ENCODE measurements at regions not wholly inside any gene's neighbourhood (a gene's known extent, or its start where the extent isn't known, plus 50 kb on each side); places are given as distances from the start of the nearest gene placed in this dataset.

- Histone ChIP-seq H3K79me2 (ENCODE audit: control insufficient read depth, insufficient read depth, low read length) (no peaks in the 10 kb centered on the region), H3K4me1 (replicated peaks in 1 of 2; ENCODE audit: control insufficient read depth in 2 of 2, insufficient read depth in 2 of 2, low read length in 2 of 2) (no peaks in the 10 kb centered on the region; a peak in 1 of 5 replicates), H3K9ac (ENCODE audit: insufficient read depth in 1 of 2, low read depth in 2 of 2, low read length in 2 of 2) (no peak overlapping the region), H3K4me2 (ENCODE audit: insufficient read depth, low read length) (no peak overlapping the region), H2AFZ (ENCODE audit: low read depth, low read length) (no peak overlapping the region), H3K27me3 (ENCODE audit: control insufficient read depth in 2 of 2, insufficient read depth in 2 of 2, low read length in 2 of 2) (no peaks in the 10 kb centered on the region; a peak in 1 of 5 replicates), H3K36me3 (ENCODE audit: control insufficient read depth, insufficient read depth, low read length) (no peaks in the 10 kb centered on the region), H3K4me3 (no peak overlapping the region), H3K9me1 (ENCODE audit: control insufficient read depth, insufficient read depth, low read length) (no peaks in the 10 kb centered on the region), H3K9me3 (replicated peaks; ENCODE audit: control insufficient read depth, insufficient read depth, low read depth, low read length) (no peaks in the 10 kb centered on the region), H4K20me1 (replicated peaks; ENCODE audit: control insufficient read depth, insufficient read depth, low read length) (no peaks in the 10 kb centered on the region), H3K27ac (ENCODE audit: extremely low read depth, low read depth, low read length) (no peak overlapping the region)
- intact Hi-C loops (cut with micrococcal nuclease), result no loop called here
- ATAC-seq (no peak), FAIRE-seq (no peak), DNase-seq (ENCODE audit: extremely low read depth in 1 of 4, low spot score in 3 of 4) (no peak)
- ChIA-PET POLR2A (no interaction called here), CTCF (ENCODE audit: low intra/inter-chr PET ratio) (no interaction called here)
- in situ Hi-C loops (cut with MboI), result no loop called here
- WGBS (ENCODE audit: insufficient coverage, low coverage, missing lambda C conversion rate), result 0% methylated on average over 2 of the region's 2 CpGs
- no TSS peak for BruUV-seq (replicated peaks)
- TF ChIP-seq CBFA2T3 (IDR thresholded peaks at IDR 0.05) (no peak), MEIS2 (IDR thresholded peaks at IDR 0.05; ENCODE audit: partially characterized antibody) (peak; percentile 63), CREB3 (tag; conservative IDR thresholded peaks at IDR 0.05; ENCODE audit: low read depth) (no peak), PKNOX1 (IDR thresholded peaks at IDR 0.05) (peak; percentile 14; the same call in 1 of the 2 replicates), PBX2 (CRISPR knock-in tag; IDR thresholded peaks at IDR 0.05; ENCODE audit: low read depth) (no peak), PBX2 (tag; conservative IDR thresholded peaks at IDR 0.05; ENCODE audit: low read depth) (peak; percentile 54), ETS1 (conservative IDR thresholded peaks at IDR 0.05; ENCODE audit: control insufficient read depth, low read depth, low read length) (no peak), CREBBP (IDR thresholded peaks at IDR 0.05; ENCODE audit: low read depth, low read length) (no peak), ESRRA (IDR thresholded peaks at IDR 0.05; ENCODE audit: borderline replicate concordance, low read depth) (peak; percentile 68)
These were observed 170.9 kb downstream of the RCHY1 start for GRCh38 chr4:75343333-75343732.
